Stomach (tissue), 8 donors: ENCODE measurements at regions not wholly inside any gene's neighbourhood (a gene's known extent, or its start where the extent isn't known, plus 50 kb on each side); places are given as distances from the start of the nearest gene placed in this dataset.

Experiments
- DNase-seq, 2 donors: peaks; one replicate each; pipeline versions ENCODE4 v3.0.0 to v3.0.0-alpha.2; 2013 to 2019
- H3K27ac ChIP-seq, 5 donors: fragments of 200-600 bp in 4 of 5; sonication (generic) in 4 of 5; one replicate each; pipeline ENCODE4 v1.5.1; 2013 to 2019; ENCODE audit warnings: mild to moderate bottlenecking in 1 of 5, moderate library complexity in 1 of 5
- H3K27me3 ChIP-seq, 3 donors: fragments of 200-600 bp; sonication (generic); one replicate each; pipeline ENCODE4 v1.5.1; 2017 to 2019; ENCODE audit warnings: mixed run types in 1 of 3
- H3K36me3 ChIP-seq, 4 donors: fragments of 200-600 bp; sonication (generic); 1 replicate in 3 of 4; 2 replicates in 1 of 4; pipeline ENCODE4 v1.5.1; 2016 to 2019
- H3K4me1 ChIP-seq, 4 donors: fragments of 200-600 bp; sonication (generic); one replicate each; pipeline ENCODE4 v1.5.1; 2016 to 2019
- H3K4me3 ChIP-seq, 4 donors: fragments of 200-600 bp; sonication (generic) in 3 of 4; one replicate each; pipeline ENCODE4 v1.5.1; 2016 to 2019; ENCODE audit warnings: mild to moderate bottlenecking in 1 of 4
- H3K9me3 ChIP-seq, 4 donors: fragments of 200-600 bp; sonication (generic); one replicate each; pipeline ENCODE4 v1.5.1; 2016 to 2019
- EP300 ChIP-seq: sonication (generic); formaldehyde crosslinking; IDR thresholded peaks from one replicate; pipeline ENCODE4 v1.6.1; 2017; ENCODE audit warnings: antibody characterized with exemption
- POLR2A ChIP-seq, 4 donors: fragments of 450-650 bp; IDR thresholded peaks; one replicate each; pipeline ENCODE4 v1.6.1; 2016; ENCODE audit warnings: antibody characterized with exemption in 4 of 4, control low read depth in 2 of 4, mild to moderate bottlenecking in 1 of 4, moderate library complexity in 1 of 4
- POLR2AphosphoS5 ChIP-seq, 3 donors: sonication (generic); formaldehyde crosslinking; IDR thresholded peaks; one replicate each; pipeline ENCODE4 v1.6.1; 2016; ENCODE audit warnings: antibody characterized with exemption in 3 of 3
- WGBS, 5 donors: extraction: QIAGEN DNeasy Blood & Tissue Kit in 3 of 5; methylation state at CpG; one replicate each; pipeline versions ENCODE4 v1.1.5 to v1.1.7; 2013 to 2018; 5-methylcytosine and 5-hydroxymethylcytosine counted together
- intact Hi-C: fragments of 100-400 bp; cut with DNase I; formaldehyde crosslinking; loops from one replicate; pipeline ENCODE4 v1.15.1; 2023; ENCODE audit warnings: low total_unique reads
- TF ChIP-seq, protein P1 (sequence below), 7 experiments: fragments of 450-650 bp in 4 of 7; fragments of 200-600 bp in 3 of 7; sonication (generic) in 3 of 7; IDR thresholded peaks; one replicate each; pipeline ENCODE4 v1.5.1; 2016 to 2019; ENCODE audit warnings: antibody characterized with exemption in 7 of 7, control low read depth in 2 of 7, mild to moderate bottlenecking in 1 of 7
- donor health status: healthy with polysubstance abuse.
- donor health status: Bipolar disorder and iron deficiency.
- donor health status: healthy.

GRCh38 chr11:128367573-128367972, 219.8 kb downstream of the ETS1 start:
- intact Hi-C loops: no loop called here
- WGBS, 5 donors: 70 to 90% (median 80%) methylated on average over 10 of the region's 10 CpGs
- DNase-seq: no peak

GRCh38 chr11:128365044-128365443, 222.3 kb downstream of the ETS1 start:
- TF ChIP-seq POLR2A (IDR thresholded peaks at IDR 0.05): no peak
- no peak for TF ChIP-seq EP300
- no peak for TF ChIP-seq POLR2AphosphoS5 (IDR thresholded peaks at IDR 0.05)
- TF ChIP-seq, protein P1, sequence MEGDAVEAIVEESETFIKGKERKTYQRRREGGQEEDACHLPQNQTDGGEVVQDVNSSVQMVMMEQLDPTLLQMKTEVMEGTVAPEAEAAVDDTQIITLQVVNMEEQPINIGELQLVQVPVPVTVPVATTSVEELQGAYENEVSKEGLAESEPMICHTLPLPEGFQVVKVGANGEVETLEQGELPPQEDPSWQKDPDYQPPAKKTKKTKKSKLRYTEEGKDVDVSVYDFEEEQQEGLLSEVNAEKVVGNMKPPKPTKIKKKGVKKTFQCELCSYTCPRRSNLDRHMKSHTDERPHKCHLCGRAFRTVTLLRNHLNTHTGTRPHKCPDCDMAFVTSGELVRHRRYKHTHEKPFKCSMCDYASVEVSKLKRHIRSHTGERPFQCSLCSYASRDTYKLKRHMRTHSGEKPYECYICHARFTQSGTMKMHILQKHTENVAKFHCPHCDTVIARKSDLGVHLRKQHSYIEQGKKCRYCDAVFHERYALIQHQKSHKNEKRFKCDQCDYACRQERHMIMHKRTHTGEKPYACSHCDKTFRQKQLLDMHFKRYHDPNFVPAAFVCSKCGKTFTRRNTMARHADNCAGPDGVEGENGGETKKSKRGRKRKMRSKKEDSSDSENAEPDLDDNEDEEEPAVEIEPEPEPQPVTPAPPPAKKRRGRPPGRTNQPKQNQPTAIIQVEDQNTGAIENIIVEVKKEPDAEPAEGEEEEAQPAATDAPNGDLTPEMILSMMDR (IDR thresholded peaks at IDR 0.05): no peak
- no peaks in the 10 kb centered on the region for H3K36me3 ChIP-seq
- H3K4me1 ChIP-seq: peaks cover 0 to 16% (median 9%) of the 10 kb centered on the region in 4 donors
- H3K4me3 ChIP-seq: no peak overlapping the region
- WGBS, 5 donors: 55 to 70% (median 61%) methylated on average over 3 of the region's 3 CpGs
- peak in 1 of 2 donors; percentile 86 for DNase-seq
- H3K9me3 ChIP-seq: no peaks in the 10 kb centered on the region
- no peaks in the 10 kb centered on the region for H3K27me3 ChIP-seq
- no peak overlapping the region for H3K27ac ChIP-seq
- intact Hi-C loops: no loop called here

More at GRCh38 chr11:128367573-128367972, 219.8 kb downstream of the ETS1 start:
- H3K27me3 ChIP-seq: no peaks in the 10 kb centered on the region
- no peak overlapping the region for H3K27ac ChIP-seq
- H3K4me1 ChIP-seq: no peaks in the 10 kb centered on the region
- no peaks in the 10 kb centered on the region for H3K36me3 ChIP-seq
- H3K4me3 ChIP-seq: no peak overlapping the region
- TF ChIP-seq EP300 (no peak), POLR2AphosphoS5 (IDR thresholded peaks at IDR 0.05) (no peak), POLR2A (IDR thresholded peaks at IDR 0.05) (no peak)
- TF ChIP-seq, protein P1 (IDR thresholded peaks at IDR 0.05): no peak
- no peaks in the 10 kb centered on the region for H3K9me3 ChIP-seq

DNA sequence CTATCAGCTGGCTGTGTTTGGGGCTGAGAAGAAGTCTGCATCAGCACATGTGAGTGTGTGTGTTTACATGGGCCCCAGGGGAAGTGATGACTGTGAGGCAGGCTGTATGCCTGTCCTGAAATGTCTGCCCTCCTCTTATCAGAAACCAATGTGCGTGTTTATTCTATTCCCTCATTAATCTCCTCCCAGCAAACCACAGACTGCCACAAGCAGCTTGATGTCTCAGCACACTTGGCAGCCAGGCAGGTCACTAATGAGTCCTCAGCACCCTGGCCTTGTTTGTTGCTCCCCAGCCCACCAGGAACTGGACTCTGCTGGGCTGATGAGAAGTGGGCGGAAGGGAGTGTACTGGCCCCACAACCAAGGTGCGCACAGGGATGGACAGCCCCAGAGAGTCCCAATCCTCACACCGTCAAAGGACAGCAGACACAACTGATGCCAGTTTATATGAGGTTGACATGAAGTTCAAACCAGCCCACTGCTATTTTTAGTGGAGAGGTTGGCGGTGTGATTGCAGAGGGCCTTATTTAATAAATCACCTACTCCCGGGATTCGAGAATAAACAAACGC, 225.8 kb downstream of the ETS1 start:
- TF ChIP-seq, protein P1 (IDR thresholded peaks at IDR 0.05): no peak
- peak in 2 of 3 donors; percentile 76 to 80 for TF ChIP-seq POLR2AphosphoS5 (IDR thresholded peaks at IDR 0.05)
- H3K36me3 ChIP-seq: no peaks in the 10 kb centered on the region
- DNase-seq: peak; percentile 51 to 85
- WGBS, 5 donors: 24 to 41% (median 37%) methylated on average over 7 to 8 of the region's 8 CpGs
- H3K27me3 ChIP-seq: no peaks in the 10 kb centered on the region
- H3K9me3 ChIP-seq: no peaks in the 10 kb centered on the region
- peak overlapping the region in 3 of 5 donors; percentile 0 to 26 (median 17) for H3K27ac ChIP-seq
- peaks cover 0 to 23% (median 12%) of the 10 kb centered on the region in 4 donors for H3K4me1 ChIP-seq
- H3K4me3 ChIP-seq: no peak overlapping the region
- intact Hi-C loops: no loop called here

DNA sequence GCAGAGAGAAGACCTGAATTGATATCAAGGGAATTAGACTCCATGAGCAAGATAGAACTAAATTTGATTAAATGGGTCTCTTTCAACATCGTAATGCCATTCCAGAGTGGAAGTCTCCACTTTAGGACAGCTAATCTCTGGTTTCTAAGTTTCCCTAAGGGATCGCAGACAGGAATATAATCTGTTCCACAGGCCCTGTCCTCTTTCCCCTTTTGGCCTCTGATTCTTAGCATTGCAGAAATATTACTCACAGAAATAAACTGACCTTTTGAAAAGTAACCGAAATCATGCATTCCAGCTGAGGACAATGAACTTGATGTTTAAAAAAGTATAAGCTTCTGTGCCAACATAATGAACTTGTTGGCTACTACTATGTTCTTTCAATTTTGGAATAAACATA, 227.8 kb downstream of the ETS1 start:
- no peak for DNase-seq
- TF ChIP-seq POLR2AphosphoS5 (IDR thresholded peaks at IDR 0.05) (peak in 1 of 3 donors; percentile 46), EP300 (no peak)
- H3K4me1 ChIP-seq: peaks cover 0 to 23% (median 12%) of the 10 kb centered on the region in 4 donors
- intact Hi-C loops: no loop called here
- no peaks in the 10 kb centered on the region for H3K36me3 ChIP-seq
- H3K9me3 ChIP-seq: no peaks in the 10 kb centered on the region
- H3K4me3 ChIP-seq: no peak overlapping the region
- no peak overlapping the region for H3K27ac ChIP-seq
- no peaks in the 10 kb centered on the region for H3K27me3 ChIP-seq
- 44 to 82% (median 74%) methylated on average over 3 of the region's 3 CpGs for WGBS, 5 donors

- no peaks in the 10 kb centered on the region for H3K9me3 ChIP-seq
- intact Hi-C loops: no loop called here
Measured at GRCh38 chr11:128357073-128357472, 230.3 kb downstream of the ETS1 start.

More at GRCh38 chr11:128357073-128357472, 230.3 kb downstream of the ETS1 start:
- H3K27ac ChIP-seq: no peak overlapping the region
- H3K4me3 ChIP-seq: no peak overlapping the region
- no peak for TF ChIP-seq EP300
- no peak for TF ChIP-seq POLR2A (IDR thresholded peaks at IDR 0.05)
- no peak for TF ChIP-seq POLR2AphosphoS5 (IDR thresholded peaks at IDR 0.05)
- TF ChIP-seq, protein P1 (IDR thresholded peaks at IDR 0.05): no peak
- H3K27me3 ChIP-seq: no peaks in the 10 kb centered on the region
- H3K4me1 ChIP-seq: peaks cover 0 to 22% (median 12%) of the 10 kb centered on the region in 4 donors
- peak in 1 of 2 donors; percentile 38 for DNase-seq
- WGBS, 5 donors: 56 to 79% (median 75%) methylated on average over 5 of the region's 5 CpGs
- H3K36me3 ChIP-seq: no peaks in the 10 kb centered on the region
